ENCODE measurements at regions not wholly inside any gene's neighbourhood (a gene's known extent, or its start where the extent isn't known, plus 50 kb on each side); places are given as distances from the start of the nearest gene placed in this dataset.

GRCh38 chr1:101145449-101145820 lies 91.4 kb upstream of the S1PR1 start:
- H3K27ac Mint-ChIP-seq, result no peak overlapping the region
- H3K27me3 Mint-ChIP-seq (ENCODE audit: insufficient read depth, low read depth, poor library complexity), result no peaks in the 10 kb centered on the region
- no peaks in the 10 kb centered on the region for H3K27me3 ChIP-seq (ENCODE audit: insufficient read depth)
- peaks cover 6% of the 10 kb centered on the region; the same call in 1 of the 2 replicates for H3K4me1 ChIP-seq (ENCODE audit: insufficient read depth)
- no peak overlapping the region for H3K4me3 Mint-ChIP-seq
- TF ChIP-seq ZNF114 (CRISPR knock-in tag; IDR thresholded peaks at IDR 0.05) (no peak), STAT1 (IDR thresholded peaks at IDR 0.05; ENCODE audit: unreplicated experiment) (no peak), EZH2 (IDR thresholded peaks at IDR 0.05; ENCODE audit: low read depth, unreplicated experiment) (no peak), EZH2phosphoT487 (IDR thresholded peaks at IDR 0.05; ENCODE audit: unreplicated experiment) (no peak), ZNF462 (CRISPR knock-in tag; IDR thresholded peaks at IDR 0.05) (no peak), ZNF331 (CRISPR knock-in tag; IDR thresholded peaks at IDR 0.05; ENCODE audit: low read depth) (no peak), POLR2AphosphoS5 (IDR thresholded peaks at IDR 0.05; ENCODE audit: low read depth) (no peak), ETS1 (IDR thresholded peaks at IDR 0.05) (no peak), CREB1 (CRISPR knock-in tag; IDR thresholded peaks at IDR 0.05; ENCODE audit: low read depth) (no peak), NANOG (IDR thresholded peaks at IDR 0.05; ENCODE audit: borderline replicate concordance) (no peak), JUNB (IDR thresholded peaks at IDR 0.05; ENCODE audit: unreplicated experiment) (no peak), CTCF (conservative IDR thresholded peaks at IDR 0.05; ENCODE audit: low read depth in 2 of 2) (no peak), REST (IDR thresholded peaks at IDR 0.05; ENCODE audit: unreplicated experiment) (no peak)
- no peaks in the 10 kb centered on the region for H3F3A ChIP-seq (replicated peaks; ENCODE audit: low read depth)
- no peak for DNase-seq (ENCODE audit: low spot score)
- no peak for ATAC-seq
- no peaks in the 10 kb centered on the region for H3K36me3 Mint-ChIP-seq (ENCODE audit: low read depth)
- H3K9me3 Mint-ChIP-seq, result no peaks in the 10 kb centered on the region
- H3K4me2 ChIP-seq, result no peak overlapping the region
- 0 out of 2 replicates have a peak, but pooled peaks cover 9% of the 10 kb centered on the region for H3K9me2 ChIP-seq (ENCODE audit: insufficient read depth)
- H3K4me1 Mint-ChIP-seq, result peaks cover 19% of the 10 kb centered on the region
- H3K36me3 ChIP-seq (ENCODE audit: insufficient read depth), result no peaks in the 10 kb centered on the region
- H2AFZ ChIP-seq, result 0 out of 2 replicates have a peak overlapping the region, but pooled peaks have one; percentile 29
- H3K4me3 ChIP-seq, result no peak overlapping the region
- H4K20me1 ChIP-seq (replicated peaks; ENCODE audit: insufficient read depth), result no peaks in the 10 kb centered on the region
- H3K79me2 ChIP-seq (replicated peaks; ENCODE audit: insufficient read depth), result no peaks in the 10 kb centered on the region
- no peak overlapping the region for H3K27ac ChIP-seq (ENCODE audit: low read depth)

Data from GM23338 (cell line).